ENCODE measurements at regions not wholly inside any gene's neighbourhood (a gene's known extent, or its start where the extent isn't known, plus 50 kb on each side); places are given as distances from the start of the nearest gene placed in this dataset.

DNA sequence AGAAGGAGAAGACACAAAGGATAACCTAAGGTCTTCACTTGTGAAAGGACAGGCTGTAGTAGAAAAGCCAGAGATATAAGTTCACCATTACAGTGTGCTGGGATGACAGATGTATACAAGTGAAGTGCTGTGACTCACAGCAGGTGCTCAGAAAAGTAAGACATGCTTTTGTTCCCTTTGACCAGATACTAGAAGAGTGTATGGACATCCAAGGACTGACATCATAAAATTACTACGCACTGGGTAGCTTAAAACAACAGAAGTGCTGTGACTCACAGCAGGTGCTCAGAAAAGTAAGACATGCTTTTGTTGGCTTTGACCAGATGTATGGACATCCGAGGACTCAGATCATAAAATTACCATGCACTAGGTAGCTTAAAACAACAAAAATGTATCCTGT, 61.6 kb upstream of the BTC start:
- H3K4ac ChIP-seq (ENCODE audit: low read depth, low read length), result no peak overlapping the region
- no peak overlapping the region for H2BK120ac ChIP-seq (ENCODE audit: low read depth, low read length)
- no peak overlapping the region for H3K27ac ChIP-seq (ENCODE audit: low read depth, low read length)
- no peak overlapping the region for H3K56ac ChIP-seq (ENCODE audit: low read length)
- no peaks in the 10 kb centered on the region for H3K4me1 ChIP-seq (ENCODE audit: control insufficient read depth, low read depth, low read length)
- no peaks in the 10 kb centered on the region for H3K79me2 ChIP-seq (ENCODE audit: control insufficient read depth, insufficient read depth, low read length)
- no peak overlapping the region for H3K4me2 ChIP-seq (ENCODE audit: low read length)
- no peak overlapping the region for H3K9ac ChIP-seq (ENCODE audit: low read length)
- WGBS (ENCODE audit: extremely low coverage, insufficient coverage, low lambda C conversion rate), result no CpG with 5 or more reads among the region's 2 CpGs
- H2AK5ac ChIP-seq (ENCODE audit: low read length), result no peak overlapping the region
- DNase-seq, result no peak
- H2BK15ac ChIP-seq (replicated peaks; ENCODE audit: low read depth), result no peak overlapping the region
- no peak overlapping the region for H3K18ac ChIP-seq (ENCODE audit: low read length)
- no peaks in the 10 kb centered on the region for H3K27me3 ChIP-seq (ENCODE audit: insufficient read depth, low read length, poor library complexity)
- no peak overlapping the region for H4K8ac ChIP-seq (ENCODE audit: low read depth, low read length)
- no peak overlapping the region for H3K4me3 ChIP-seq (ENCODE audit: low read length)
- H3K79me1 ChIP-seq (ENCODE audit: low read length), result no peaks in the 10 kb centered on the region
- no peak overlapping the region for H4K5ac ChIP-seq (ENCODE audit: low read length)
- H3K36me3 ChIP-seq (ENCODE audit: control insufficient read depth, insufficient read depth, low read length), result no peaks in the 10 kb centered on the region
- H2BK5ac ChIP-seq (ENCODE audit: low read length), result no peak overlapping the region
- no peak overlapping the region for H3K23ac ChIP-seq (ENCODE audit: low read length)

DNA sequence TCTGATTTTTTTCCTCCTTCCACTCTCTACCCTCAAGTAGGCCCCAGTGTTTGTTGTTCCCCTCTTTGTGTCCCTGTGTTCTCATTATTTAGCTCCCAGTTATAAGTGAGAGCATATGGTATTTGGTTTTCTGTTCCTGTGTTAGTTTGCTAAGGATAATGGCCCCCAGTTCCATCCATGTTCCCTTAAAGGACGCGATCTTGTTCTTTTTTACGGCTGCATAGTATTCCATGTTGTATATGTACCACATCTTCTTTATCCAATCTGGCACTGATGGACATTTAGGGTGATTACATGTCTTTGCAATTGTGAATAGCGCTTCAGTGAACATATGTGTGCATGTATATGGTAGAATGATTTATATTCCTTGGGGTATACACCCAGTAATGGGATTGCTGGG, 54.5 kb upstream of the BTC start:
- H3K18ac ChIP-seq (ENCODE audit: low read length), result no peak overlapping the region

DNA sequence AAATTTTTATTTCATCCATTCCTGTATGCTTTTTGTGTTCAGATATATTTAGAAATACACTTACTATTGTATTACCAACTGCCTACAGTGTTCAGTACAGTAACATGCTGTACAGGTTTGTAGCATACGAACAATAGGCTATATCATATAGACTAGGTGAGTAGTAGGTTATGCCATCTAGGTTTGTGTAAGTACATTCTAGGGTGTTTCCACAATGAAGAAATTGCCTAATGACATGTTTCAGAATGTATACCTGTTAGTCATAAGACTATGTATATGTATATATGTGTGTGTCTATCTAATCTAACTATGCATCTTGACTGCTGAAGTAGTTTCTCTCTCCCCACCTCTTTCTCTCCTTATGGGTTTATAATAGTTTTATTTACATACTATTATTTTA, 51.5 kb upstream of the BTC start:
- Histone ChIP-seq H2BK5ac (ENCODE audit: low read length) (no peak overlapping the region), H3K36me3 (ENCODE audit: control insufficient read depth, insufficient read depth, low read length) (no peaks in the 10 kb centered on the region), H4K5ac (ENCODE audit: low read length) (no peak overlapping the region), H3K79me2 (ENCODE audit: control insufficient read depth, insufficient read depth, low read length) (no peaks in the 10 kb centered on the region), H3K56ac (ENCODE audit: low read length) (no peak overlapping the region), H3K4me2 (ENCODE audit: low read length) (no peak overlapping the region), H4K8ac (ENCODE audit: low read depth, low read length) (no peak overlapping the region), H3K4me3 (ENCODE audit: low read length) (no peak overlapping the region), H3K27ac (ENCODE audit: low read depth, low read length) (no peak overlapping the region), H2AK5ac (ENCODE audit: low read length) (no peak overlapping the region), H3K23ac (ENCODE audit: low read length) (no peak overlapping the region), H3K4me1 (ENCODE audit: control insufficient read depth, low read depth, low read length) (no peaks in the 10 kb centered on the region), H3K9ac (ENCODE audit: low read length) (no peak overlapping the region), H3K79me1 (ENCODE audit: low read length) (no peaks in the 10 kb centered on the region), H3K27me3 (ENCODE audit: insufficient read depth, low read length, poor library complexity) (no peaks in the 10 kb centered on the region), H2BK120ac (ENCODE audit: low read depth, low read length) (no peak overlapping the region), H3K4ac (ENCODE audit: low read depth, low read length) (no peak overlapping the region), H3K18ac (ENCODE audit: low read length) (no peak overlapping the region), H2BK15ac (replicated peaks; ENCODE audit: low read depth) (no peak overlapping the region)
- no CpG with 5 or more reads among the region's 1 CpG for WGBS (ENCODE audit: extremely low coverage, insufficient coverage, low lambda C conversion rate)
- no peak for DNase-seq

More for the DNA sequence above, 54.5 kb upstream of the BTC start:
- Histone ChIP-seq H3K4ac (ENCODE audit: low read depth, low read length) (no peak overlapping the region), H3K23ac (ENCODE audit: low read length) (no peak overlapping the region), H3K36me3 (ENCODE audit: control insufficient read depth, insufficient read depth, low read length) (no peaks in the 10 kb centered on the region), H2AK5ac (ENCODE audit: low read length) (no peak overlapping the region), H3K27ac (ENCODE audit: low read depth, low read length) (no peak overlapping the region), H3K4me2 (ENCODE audit: low read length) (no peak overlapping the region), H2BK15ac (replicated peaks; ENCODE audit: low read depth) (no peak overlapping the region), H3K9ac (ENCODE audit: low read length) (no peak overlapping the region), H3K79me1 (ENCODE audit: low read length) (no peaks in the 10 kb centered on the region), H4K5ac (ENCODE audit: low read length) (no peak overlapping the region), H2BK120ac (ENCODE audit: low read depth, low read length) (no peak overlapping the region), H2BK5ac (ENCODE audit: low read length) (no peak overlapping the region), H3K4me1 (ENCODE audit: control insufficient read depth, low read depth, low read length) (no peaks in the 10 kb centered on the region), H3K4me3 (ENCODE audit: low read length) (no peak overlapping the region), H3K56ac (ENCODE audit: low read length) (no peak overlapping the region), H4K8ac (ENCODE audit: low read depth, low read length) (no peak overlapping the region), H3K27me3 (ENCODE audit: insufficient read depth, low read length, poor library complexity) (no peaks in the 10 kb centered on the region), H3K79me2 (ENCODE audit: control insufficient read depth, insufficient read depth, low read length) (no peaks in the 10 kb centered on the region)
- WGBS (ENCODE audit: extremely low coverage, insufficient coverage, low lambda C conversion rate), result no CpG with 5 or more reads among the region's 4 CpGs
- DNase-seq, result no peak
